SHP77 treated with DMSO at 0.1 percent for 48 hours (cell line): ENCODE measurements at regions not wholly inside any gene's neighbourhood (a gene's known extent, or its start where the extent isn't known, plus 50 kb on each side); places are given as distances from the start of the nearest gene placed in this dataset.
"Not testable (repeated sequence)": the region's sequence is repeated elsewhere in the genome, so short reads cannot be mapped to it uniquely, and the experiment has no call there.

Source experiments
- DNase-seq: peaks from one replicate; lab custom pipeline; 2025; lab: John Stamatoyannopoulos, UW

DNA sequence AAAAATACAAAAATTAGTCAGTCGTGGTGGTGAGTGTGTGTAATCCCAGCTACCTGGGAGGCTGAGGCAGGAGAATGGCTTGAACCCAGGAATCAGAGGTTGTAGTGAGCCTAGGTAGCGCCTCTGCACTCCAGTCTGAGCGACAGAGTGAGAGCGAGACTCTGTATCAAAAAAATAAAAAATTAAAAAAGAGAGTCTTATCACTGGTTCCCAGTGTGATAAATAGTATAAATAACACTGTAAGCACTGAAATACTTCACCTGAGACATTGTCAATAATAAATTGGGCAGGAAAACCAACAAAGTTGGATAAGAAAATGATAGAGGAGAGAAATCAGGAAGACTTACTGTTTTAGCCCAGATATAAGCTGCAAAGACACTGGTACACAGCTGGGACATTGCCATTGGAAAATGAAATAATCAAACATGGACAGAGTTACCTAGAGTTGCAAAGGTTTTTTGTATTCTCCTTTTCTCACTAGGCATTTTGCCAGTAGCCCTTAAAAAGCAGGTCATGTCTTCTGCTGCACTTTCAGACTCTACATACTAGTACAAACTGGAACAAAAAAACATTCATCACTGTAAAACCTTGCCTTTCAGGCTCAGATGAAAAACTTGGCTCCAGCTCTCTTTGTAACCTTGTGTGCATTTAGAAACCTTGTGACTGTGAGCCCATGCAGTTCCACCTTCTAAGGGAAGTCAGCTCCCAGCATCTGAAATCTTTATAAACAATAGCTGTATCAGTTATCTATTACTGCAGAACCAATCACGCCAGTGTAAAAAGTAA lies 55.0 kb upstream of the PPP1R2C start:
- no peak for DNase-seq

DNA sequence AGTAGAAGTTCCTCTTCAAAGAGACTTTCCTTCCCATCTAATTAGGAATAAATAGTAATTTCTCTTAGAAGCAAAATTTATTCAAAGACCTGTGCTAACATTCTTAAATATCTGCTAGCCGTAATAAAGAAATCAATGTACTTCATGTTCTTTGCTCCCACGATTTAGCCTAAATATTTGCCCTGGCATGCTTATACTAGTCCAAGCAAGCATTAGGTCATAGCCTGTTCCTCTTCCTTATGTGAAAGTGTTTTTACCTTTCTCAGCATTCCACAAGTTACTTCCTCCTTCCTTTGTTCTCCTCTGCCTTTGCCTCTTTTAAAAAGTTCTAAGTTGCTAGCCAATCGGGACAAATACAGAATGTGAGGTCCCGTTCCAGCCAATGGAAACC lies 55.6 kb upstream of the PPP1R2C start:
- not testable (repeated sequence) for DNase-seq

DNA sequence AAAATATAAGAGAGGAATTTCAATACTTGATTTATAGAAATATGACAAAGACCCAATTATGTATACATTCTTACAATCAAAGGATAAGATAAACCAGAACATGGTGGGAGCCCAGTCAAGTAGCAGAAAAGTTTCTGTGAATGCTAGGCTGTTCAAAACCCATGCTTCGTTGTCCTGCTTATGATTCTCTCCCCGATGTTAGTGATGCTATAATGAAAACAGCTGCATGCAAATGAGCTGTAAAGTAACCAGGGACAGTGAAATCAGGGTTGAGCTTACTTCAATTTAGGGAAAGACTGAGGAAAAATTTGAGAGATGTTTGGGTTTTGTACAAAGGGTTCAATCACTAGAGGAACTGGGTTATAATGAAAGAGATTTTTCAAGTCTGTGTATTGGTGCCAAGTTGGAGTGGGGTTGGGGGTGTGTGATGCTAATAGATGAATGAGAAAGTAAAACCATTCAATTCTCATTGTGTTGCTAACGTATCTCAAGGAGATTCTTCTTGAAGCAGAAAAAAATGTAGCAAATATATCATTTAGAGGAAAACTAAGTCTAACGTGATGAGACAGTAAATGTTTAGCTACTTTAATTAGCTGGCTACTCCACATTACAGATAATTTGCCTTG lies 59.3 kb upstream of the PPP1R2C start:
- DNase-seq: no peak

DNA sequence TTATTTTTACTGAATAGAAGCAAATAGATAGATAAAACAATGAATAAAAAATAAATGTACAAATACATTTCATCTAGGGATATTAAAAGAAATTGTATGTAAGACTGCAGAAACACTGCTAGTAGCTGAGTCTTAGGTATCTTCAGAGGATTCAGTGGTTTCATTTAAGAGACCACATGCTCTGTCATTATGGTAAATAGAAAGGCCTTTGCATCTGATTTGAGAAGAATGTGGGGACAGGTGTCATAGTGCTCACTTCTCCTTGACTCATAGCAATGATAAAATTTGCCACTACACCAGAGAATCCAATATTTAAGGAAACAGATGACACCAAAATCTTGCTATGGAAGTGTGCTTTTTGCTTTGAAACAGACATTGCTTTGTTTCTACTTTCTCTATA lies 59.8 kb upstream of the PPP1R2C start:
- DNase-seq: no peak

DNA sequence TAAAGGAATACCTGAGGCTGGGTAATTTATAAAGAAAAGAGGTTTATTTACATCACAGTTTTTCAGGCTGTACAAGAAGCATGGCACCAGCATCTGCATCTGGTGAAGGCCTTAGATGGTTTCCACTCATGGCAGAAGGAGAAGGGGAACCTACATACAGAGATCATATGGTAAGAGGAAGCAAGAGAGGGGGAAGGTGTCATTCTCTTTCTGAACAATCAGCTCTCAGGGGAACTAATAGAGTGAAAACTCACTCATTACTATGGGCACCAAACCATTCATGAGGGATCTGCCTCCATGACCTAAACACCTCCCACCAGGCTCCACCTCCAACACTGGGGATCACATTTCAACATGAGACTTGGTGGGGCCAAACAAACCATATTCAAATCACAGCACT lies 61.7 kb upstream of the PPP1R2C start:
- no peak for DNase-seq

DNA sequence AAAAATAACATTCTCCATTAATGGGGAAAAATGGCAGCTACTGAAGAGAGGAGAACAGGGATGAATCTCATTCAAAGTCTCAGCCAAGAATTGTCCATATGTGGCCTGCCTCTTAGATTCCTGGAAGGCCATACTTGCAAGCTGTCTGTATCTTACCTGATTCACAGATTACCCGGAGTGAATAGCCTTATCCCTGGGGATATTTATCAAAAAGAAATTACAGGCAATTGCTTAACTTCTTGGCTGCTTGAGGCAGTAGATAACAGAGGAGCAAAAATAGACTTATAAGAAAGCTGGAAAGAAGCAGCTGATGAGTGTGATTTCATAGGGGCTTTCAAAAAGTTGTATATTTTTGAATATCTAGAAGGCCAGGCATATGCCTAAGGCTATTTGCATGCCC lies 68.8 kb upstream of the PPP1R2C start:
- DNase-seq: no peak

DNA sequence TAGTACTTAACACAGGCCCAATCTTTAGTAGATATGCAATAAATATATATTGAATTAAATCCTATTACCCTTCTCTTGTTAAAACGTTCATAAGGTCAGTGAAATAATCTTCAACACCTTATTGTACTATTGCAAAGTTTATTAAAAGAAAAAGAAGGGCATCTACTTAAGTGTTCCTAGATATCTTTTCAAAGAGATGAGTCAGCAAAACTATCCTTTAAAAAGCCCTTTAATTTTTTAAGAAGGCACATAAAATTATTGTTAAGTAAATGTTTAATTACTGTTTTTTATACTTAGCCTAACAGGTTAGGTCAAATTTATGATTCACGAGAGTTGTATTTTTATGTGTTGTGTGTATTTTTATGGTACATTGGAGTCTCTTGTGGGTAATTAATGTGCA lies 77.3 kb upstream of the PPP1R2C start:
- DNase-seq: no peak

DNA sequence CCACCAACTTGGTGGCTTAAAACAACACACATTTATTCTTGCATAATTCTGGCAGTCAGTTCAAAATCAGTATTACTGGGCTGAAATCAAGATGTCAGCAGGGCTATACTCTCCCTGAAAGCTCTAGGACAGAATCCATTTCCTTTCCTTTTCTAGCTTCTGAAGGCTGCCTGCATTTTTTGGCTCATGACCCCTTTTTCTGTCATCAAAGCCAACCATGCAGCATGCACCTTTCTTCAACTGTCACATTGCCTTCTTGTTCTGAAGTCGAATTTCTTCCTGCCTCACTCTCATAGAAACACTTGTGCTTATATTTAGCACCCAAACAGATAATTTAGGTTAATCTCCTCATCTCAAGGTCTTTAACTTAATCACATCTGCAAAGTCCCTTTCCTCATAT lies 79.8 kb upstream of the PPP1R2C start:
- DNase-seq: no peak

DNA sequence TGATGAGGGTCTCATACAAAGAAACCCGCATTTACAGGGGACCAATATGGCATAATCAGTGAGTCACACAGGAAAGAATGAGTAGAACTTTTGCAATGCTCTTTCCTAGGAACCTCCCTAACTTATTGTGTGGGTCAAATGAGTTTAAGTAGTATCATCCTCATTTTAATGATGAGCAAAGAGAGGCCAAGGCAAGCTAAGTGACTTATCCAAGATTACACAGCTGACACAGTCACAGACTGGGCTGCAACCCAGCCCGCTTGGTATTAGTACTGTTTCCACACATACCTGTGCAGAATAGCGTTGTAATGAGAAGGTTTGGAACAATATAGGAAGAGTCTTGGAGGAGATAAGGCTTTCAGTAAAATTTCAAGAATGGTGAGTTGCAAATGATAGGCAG lies 91.0 kb upstream of the PPP1R2C start:
- no peak for DNase-seq

DNA sequence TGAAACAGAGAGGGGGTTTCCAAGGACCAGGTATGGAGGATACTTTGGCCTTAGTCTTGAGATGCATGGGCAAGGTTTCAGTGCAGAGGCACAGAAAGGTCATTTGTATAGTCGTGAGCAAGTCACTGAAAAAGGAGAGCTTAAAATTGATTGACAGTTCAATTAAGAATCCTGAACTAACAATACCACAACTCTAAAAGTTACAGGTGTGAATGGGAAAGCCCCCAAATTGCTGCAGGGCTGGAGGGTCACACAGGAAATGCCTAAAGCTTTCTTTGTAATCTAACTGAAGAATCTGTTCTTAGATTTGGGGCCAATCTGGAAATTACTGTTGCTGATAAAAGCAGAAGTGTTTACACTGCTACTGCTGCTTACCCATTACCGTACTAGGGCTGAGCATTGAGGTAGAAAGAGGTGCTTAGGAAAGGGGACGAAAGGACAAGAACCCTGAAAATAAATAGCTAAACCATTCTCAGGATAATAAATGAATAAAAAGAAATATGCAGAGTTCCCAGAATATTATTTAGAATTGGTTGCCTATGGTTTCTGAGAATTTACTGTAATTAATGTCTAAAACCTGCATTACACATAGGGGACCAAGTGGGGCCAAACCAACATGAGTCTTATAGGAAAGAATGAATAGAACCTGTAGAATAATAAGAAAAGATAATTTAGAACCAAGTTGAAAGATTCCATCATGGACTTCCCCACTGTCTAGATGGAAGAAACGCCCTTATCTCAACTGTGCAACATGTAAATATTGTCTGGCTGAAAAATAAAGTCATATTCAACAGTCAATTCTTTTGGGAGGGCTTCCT lies 91.9 kb upstream of the PPP1R2C start:
- DNase-seq: no peak

DNA sequence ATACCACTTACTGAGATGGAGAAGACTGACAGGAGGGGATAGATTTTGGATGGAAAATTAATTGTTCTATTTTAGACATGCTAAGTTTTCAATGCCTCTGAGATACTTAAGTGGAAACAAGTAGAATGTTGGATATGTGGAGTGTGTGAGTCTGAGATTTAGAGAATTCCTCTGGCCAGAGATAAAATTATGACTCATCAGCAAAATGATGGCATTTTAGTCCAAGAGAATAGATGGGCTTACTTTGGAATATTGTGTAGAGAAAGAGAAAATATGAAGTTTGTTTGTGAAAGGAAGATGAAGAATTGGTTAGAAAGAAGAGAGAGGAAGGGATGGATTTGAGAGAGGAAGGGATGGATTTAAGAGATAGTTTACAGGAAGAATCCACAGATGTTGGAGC lies 108.6 kb upstream of the PPP1R2C start:
- no peak for DNase-seq

DNA sequence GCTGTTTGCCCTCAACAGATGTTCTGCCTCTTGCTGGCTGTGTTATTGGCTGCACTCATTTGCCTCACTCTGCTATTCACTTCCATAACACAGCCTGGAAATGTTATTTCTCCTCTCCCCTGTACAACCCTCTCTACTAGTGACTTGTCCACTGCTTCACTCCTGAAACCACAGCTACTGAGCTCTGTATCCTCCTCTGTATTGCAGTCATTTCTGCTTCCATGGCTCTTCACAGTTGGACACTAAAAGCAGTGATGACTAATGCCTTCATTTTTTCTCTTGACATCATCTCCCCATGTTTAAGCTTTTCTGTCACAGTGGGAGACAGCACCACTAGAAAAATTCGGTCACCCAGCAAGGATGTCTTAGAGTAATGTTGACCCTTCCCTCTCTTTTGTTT lies 123.0 kb upstream of the PPP1R2C start:
- DNase-seq: no peak

DNA sequence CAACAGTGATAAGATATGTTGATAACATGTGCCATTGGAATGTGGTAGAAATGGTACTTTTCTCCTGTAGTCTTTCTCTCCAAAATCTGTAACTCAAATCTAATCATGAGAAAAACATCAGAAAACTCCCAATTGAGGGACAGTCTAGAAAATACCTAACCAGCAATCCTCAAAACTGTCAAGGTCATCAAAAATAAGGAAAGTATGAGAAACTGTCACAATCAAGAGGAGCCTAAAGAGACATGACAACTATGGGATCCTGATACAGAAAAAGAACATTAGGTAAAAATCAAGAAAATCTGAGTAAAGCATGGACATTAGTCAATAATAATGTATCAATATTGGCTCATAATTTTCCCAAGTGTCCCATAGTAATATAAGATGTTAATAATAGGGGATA lies 124.5 kb upstream of the PPP1R2C start:
- no peak for DNase-seq

DNA sequence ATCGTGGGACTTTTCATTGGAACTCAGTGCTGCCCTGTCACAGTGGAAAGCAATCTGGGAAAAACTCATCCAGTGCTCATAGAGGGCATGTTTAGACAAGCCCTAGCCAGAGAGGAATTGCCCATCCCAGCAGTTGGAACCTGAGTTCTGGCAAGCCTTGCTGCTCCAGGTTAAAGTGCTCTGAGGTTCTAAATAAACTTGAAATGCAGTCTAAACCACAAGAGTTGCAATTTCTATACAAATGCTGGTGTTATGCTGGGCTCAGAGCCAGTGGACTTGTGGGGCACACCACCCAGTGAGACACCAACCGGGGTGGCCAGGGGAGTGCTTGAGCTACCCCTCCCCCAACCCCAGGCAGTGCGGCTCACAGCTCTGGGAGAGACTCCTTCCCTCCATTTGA lies 142.8 kb upstream of the PPP1R2C start:
- no peak for DNase-seq

DNA sequence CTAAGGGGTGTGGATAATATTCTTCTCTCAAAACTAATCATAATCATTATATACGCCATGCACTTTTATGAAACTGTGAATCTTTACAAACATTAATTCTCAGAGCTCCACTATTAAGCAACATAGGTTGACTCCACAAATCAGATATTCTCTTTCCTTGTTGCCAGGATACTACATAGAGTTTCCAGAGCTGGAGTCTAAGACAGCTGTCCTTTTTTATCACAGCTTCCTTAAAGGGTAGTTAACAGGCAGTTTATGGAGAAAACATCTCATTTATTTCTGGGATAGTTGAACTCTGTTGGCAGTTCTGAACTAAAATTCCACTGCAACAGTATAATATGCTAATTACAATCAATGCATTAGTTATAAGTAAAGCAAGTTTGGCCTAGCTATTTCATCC lies 152.1 kb upstream of the PPP1R2C start:
- DNase-seq: no peak

DNA sequence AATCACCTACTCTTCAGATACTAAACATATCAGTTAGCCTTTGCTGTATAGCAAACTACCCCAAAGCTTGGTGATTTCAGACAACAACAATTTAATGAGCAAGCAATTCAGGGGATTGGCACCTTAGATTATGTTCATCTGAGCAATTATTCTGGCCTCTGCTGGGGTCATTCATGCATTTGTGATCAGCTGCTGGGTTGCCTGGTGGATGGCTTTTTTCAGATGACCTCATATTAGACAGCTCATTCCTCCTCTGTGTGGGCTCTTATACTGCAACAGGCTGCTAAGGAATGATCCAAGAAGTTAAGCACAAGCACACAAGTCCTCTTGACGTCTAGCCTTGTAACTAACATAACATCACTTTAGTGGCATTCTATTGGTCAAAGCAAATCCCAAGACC lies 153.0 kb upstream of the PPP1R2C start:
- no peak for DNase-seq

DNA sequence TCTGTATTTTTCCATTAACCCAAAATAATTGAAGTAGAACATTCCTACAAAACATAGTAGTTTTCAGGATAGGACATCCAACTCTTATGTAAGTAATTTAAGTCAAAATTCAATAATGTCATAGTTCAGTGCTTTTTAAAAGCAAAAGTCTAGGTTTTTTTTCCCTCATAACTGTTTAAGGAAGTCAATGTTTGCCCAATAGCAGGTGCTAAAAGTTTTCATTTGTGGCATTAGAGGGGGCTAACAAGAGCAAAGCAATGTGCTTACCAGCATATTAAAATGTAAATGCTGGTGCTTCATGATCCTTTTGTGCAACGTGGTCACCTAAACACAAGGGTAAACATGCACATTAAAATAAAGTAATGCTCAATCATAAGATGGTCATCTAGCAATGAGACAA lies 155.2 kb upstream of the PPP1R2C start:
- no peak for DNase-seq

DNA sequence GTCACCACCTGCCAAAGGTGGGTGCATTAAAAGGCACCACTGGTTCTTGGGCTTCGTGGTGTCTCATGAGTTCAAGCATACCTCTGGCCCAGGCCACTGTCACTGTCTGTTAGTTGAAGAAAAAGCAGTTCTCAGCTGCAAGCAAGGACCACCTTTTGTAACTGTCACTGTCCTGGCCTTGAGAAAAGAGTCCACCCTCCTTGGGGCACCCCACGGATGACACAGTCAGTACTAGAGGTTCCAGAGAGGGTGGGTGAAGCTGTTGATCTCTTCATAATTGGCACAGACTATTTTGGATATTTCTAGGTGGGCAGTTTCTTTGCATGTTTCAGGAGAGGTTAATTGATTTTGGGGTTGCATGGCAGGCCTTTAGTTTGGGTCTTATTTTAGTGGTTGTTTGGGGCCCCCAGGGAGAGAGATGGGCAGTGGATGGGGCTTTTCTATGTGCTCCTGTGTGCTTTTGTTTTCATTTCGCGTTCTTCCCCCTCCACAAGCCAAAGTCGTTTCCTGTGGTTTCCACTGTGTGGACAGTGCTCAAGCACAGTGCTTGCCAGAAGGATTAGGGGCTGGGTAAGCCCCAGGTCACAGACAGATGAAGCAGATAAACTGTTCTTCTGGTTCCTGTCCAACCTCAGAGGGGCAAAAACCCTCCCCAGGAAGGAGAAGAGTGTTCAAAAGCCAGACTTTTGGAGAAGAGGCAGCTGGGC lies 156.2 kb upstream of the PPP1R2C start:
- DNase-seq: no peak

DNA sequence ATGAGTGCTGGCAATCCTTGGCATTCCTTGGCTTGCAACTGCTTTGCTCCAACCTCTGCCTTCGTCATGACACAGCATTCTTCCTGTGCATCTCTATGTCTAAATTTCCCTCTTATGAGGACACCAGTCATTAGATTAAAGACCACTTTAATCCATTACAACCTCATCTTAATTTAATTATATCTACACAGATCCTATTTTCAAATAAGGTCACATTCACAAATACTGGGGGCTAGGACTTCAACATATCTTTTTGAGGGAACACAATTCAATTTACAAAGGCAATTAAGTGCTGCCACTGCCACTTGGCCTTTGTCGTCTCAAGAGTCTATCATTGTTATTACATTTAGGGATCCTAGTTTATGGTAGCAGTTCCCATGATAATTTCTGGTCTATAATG lies 163.7 kb upstream of the PPP1R2C start:
- no peak for DNase-seq

DNA sequence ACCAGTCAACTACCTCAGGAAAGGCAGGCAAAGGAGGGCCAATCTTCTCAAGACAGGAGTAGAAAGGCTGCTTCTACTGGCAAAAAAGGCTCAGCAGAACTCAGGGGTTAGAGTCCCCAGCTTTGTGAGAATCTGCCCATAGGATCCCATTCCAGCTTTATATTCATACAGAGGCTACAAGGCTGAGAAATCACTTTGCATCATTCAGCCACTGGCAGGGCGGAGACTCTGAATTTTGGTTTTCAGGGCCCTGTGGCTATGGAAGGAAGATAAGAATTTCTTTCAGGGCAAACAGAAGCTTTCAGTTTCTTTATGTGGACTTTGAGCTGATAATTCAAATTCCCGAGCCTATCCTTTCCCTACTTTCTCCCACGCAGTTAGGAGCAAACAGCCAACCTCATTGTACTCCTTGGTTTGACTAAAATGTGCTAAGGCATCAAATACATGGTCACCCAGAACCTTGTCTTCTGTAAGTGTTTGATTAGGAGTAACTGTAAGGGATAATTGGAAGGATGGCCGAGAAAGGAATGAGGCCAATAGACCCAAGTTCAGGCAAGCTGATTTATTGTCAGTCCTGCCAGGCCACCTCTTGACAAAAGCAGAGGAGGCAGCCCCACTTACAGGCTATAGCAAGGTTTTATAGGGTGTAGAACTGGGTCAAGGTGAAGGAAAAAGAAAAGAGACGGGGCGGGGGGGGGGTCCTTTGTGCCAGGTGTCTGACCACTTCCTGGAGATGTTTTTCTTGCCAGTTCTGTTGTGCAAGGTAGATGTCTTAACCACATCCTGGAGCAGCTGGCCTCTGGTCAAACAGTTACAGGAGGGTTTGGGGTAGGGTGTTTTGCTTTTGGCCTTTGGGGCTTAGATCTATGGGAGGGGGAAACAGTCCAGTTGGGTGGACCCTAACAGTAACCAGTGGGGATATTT lies 165.3 kb upstream of the PPP1R2C start:
- no peak for DNase-seq

DNA sequence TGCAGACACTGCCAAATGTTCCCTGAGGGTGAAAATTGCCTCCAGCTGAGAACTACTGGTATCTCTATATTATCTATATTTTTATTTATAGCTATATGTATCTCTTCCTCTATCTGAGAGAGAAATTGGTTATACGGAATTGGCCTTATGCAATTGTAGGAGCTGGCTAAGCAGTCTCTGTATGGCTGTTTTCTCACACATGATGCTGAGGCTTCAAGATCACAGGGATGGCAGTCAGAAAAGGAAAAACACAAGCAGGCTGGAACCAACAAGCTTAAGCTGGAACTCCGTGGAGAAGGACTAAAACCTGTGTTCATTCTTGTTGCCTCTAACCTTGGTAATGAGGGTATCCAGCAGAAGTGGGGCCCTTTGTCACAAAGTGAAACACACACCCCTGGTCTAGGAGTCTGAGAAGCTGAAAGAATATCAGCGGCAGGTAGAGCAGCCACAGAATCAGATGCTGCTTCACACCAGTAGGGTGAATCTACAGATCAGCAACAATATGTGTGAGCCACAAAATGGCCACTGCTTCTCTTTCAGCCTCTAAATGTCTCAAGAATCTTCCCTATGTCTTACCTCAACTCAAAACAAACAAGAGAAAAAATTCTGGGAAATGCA lies 166.5 kb upstream of the PPP1R2C start:
- DNase-seq: no peak
